ENCODE measurements at regions not wholly inside any gene's neighbourhood (a gene's known extent, or its start where the extent isn't known, plus 50 kb on each side); places are given as distances from the start of the nearest gene placed in this dataset.

GRCh38 chrX:20974326-20974725 is 399.9 kb upstream of the CNKSR2 start:
- Histone ChIP-seq H3K27me3 (ENCODE audit: insufficient read depth, low read length, poor library complexity, severe bottlenecking) (no peaks in the 10 kb centered on the region), H3K36me3 (ENCODE audit: insufficient read depth, low read length) (no peaks in the 10 kb centered on the region), H3F3A (ENCODE audit: low read depth) (no peaks in the 10 kb centered on the region), H4K20me1 (ENCODE audit: insufficient read depth, low read length, poor library complexity, severe bottlenecking) (no peaks in the 10 kb centered on the region), H3K79me2 (ENCODE audit: insufficient read depth, low read length) (no peaks in the 10 kb centered on the region), H3K9me2 (replicated peaks; ENCODE audit: low read depth, low read length) (no peaks in the 10 kb centered on the region), H3K4me2 (ENCODE audit: low read depth, low read length, poor library complexity, severe bottlenecking) (no peak overlapping the region), H3K9me3 (ENCODE audit: insufficient read depth, low read depth, low read length) (no peaks in the 10 kb centered on the region), H3K4me3 (ENCODE audit: low read length, poor library complexity, severe bottlenecking) (no peak overlapping the region), H3K4me1 (ENCODE audit: insufficient read depth, low read length, poor library complexity, severe bottlenecking) (peaks cover 5% of the 10 kb centered on the region), H3K9ac (ENCODE audit: low read depth, low read length, poor library complexity, severe bottlenecking) (no peak overlapping the region), H2AFZ (ENCODE audit: low read length) (no peak overlapping the region)
- no peak for TF ChIP-seq CTCF (conservative IDR thresholded peaks at IDR 0.05; ENCODE audit: low read length)
- no peak for TF ChIP-seq EZH2phosphoT487 (IDR thresholded peaks at IDR 0.05; ENCODE audit: borderline replicate concordance)

- Histone ChIP-seq H3F3A (ENCODE audit: low read depth) (no peaks in the 10 kb centered on the region), H3K4me1 (ENCODE audit: insufficient read depth, low read length, poor library complexity, severe bottlenecking) (peaks cover 5% of the 10 kb centered on the region), H3K36me3 (ENCODE audit: insufficient read depth, low read length) (no peaks in the 10 kb centered on the region), H2AFZ (ENCODE audit: low read length) (no peak overlapping the region), H3K4me3 (ENCODE audit: low read length, poor library complexity, severe bottlenecking) (no peak overlapping the region), H3K4me2 (ENCODE audit: low read depth, low read length, poor library complexity, severe bottlenecking) (no peak overlapping the region), H4K20me1 (ENCODE audit: insufficient read depth, low read length, poor library complexity, severe bottlenecking) (no peaks in the 10 kb centered on the region), H3K9me3 (ENCODE audit: insufficient read depth, low read depth, low read length) (no peaks in the 10 kb centered on the region), H3K27me3 (ENCODE audit: insufficient read depth, low read length, poor library complexity, severe bottlenecking) (no peaks in the 10 kb centered on the region), H3K79me2 (ENCODE audit: insufficient read depth, low read length) (no peaks in the 10 kb centered on the region), H3K9ac (ENCODE audit: low read depth, low read length, poor library complexity, severe bottlenecking) (no peak overlapping the region), H3K9me2 (replicated peaks; ENCODE audit: low read depth, low read length) (no peaks in the 10 kb centered on the region)
- TF ChIP-seq EZH2phosphoT487 (IDR thresholded peaks at IDR 0.05; ENCODE audit: borderline replicate concordance): no peak
Observed at GRCh38 chrX:20973038-20973437, 401.2 kb upstream of the CNKSR2 start.

GRCh38 chrX:20971250-20971649 is 403.0 kb upstream of the CNKSR2 start:
- Histone ChIP-seq H3K9me3 (ENCODE audit: insufficient read depth, low read depth, low read length) (no peaks in the 10 kb centered on the region), H3K9ac (ENCODE audit: low read depth, low read length, poor library complexity, severe bottlenecking) (no peak overlapping the region), H3K27me3 (ENCODE audit: insufficient read depth, low read length, poor library complexity, severe bottlenecking) (no peaks in the 10 kb centered on the region), H3K4me3 (ENCODE audit: low read length, poor library complexity, severe bottlenecking) (no peak overlapping the region), H3F3A (ENCODE audit: low read depth) (no peaks in the 10 kb centered on the region), H3K4me1 (ENCODE audit: insufficient read depth, low read length, poor library complexity, severe bottlenecking) (peaks cover under 1% of the 10 kb centered on the region), H2AFZ (ENCODE audit: low read length) (no peak overlapping the region), H3K9me2 (replicated peaks; ENCODE audit: low read depth, low read length) (no peaks in the 10 kb centered on the region), H3K4me2 (ENCODE audit: low read depth, low read length, poor library complexity, severe bottlenecking) (no peak overlapping the region), H4K20me1 (ENCODE audit: insufficient read depth, low read length, poor library complexity, severe bottlenecking) (no peaks in the 10 kb centered on the region), H3K79me2 (ENCODE audit: insufficient read depth, low read length) (no peaks in the 10 kb centered on the region), H3K36me3 (ENCODE audit: insufficient read depth, low read length) (no peaks in the 10 kb centered on the region)
- TF ChIP-seq CTCF (conservative IDR thresholded peaks at IDR 0.05; ENCODE audit: low read length): no peak
- no peak for TF ChIP-seq EZH2phosphoT487 (IDR thresholded peaks at IDR 0.05; ENCODE audit: borderline replicate concordance)

- Histone ChIP-seq H3K9ac (ENCODE audit: low read depth, low read length, poor library complexity, severe bottlenecking) (no peak overlapping the region), H3K9me2 (replicated peaks; ENCODE audit: low read depth, low read length) (no peaks in the 10 kb centered on the region), H3K4me3 (ENCODE audit: low read length, poor library complexity, severe bottlenecking) (no peak overlapping the region), H3F3A (ENCODE audit: low read depth) (no peaks in the 10 kb centered on the region), H2AFZ (ENCODE audit: low read length) (no peak overlapping the region), H3K79me2 (ENCODE audit: insufficient read depth, low read length) (no peaks in the 10 kb centered on the region), H3K36me3 (ENCODE audit: insufficient read depth, low read length) (no peaks in the 10 kb centered on the region), H3K4me2 (ENCODE audit: low read depth, low read length, poor library complexity, severe bottlenecking) (no peak overlapping the region), H4K20me1 (ENCODE audit: insufficient read depth, low read length, poor library complexity, severe bottlenecking) (no peaks in the 10 kb centered on the region), H3K9me3 (ENCODE audit: insufficient read depth, low read depth, low read length) (no peaks in the 10 kb centered on the region), H3K4me1 (ENCODE audit: insufficient read depth, low read length, poor library complexity, severe bottlenecking) (no peaks in the 10 kb centered on the region), H3K27me3 (ENCODE audit: insufficient read depth, low read length, poor library complexity, severe bottlenecking) (no peaks in the 10 kb centered on the region)
- no peak for TF ChIP-seq CTCF (conservative IDR thresholded peaks at IDR 0.05; ENCODE audit: low read length)
- TF ChIP-seq EZH2phosphoT487 (IDR thresholded peaks at IDR 0.05; ENCODE audit: borderline replicate concordance): no peak
Observed at GRCh38 chrX:20969565-20969964, 404.7 kb upstream of the CNKSR2 start.
